Immature natural killer cell (primary cell): ENCODE measurements at regions not wholly inside any gene's neighbourhood (a gene's known extent, or its start where the extent isn't known, plus 50 kb on each side); places are given as distances from the start of the nearest gene placed in this dataset.

Source experiments
- DNase-seq, 3 donors: peaks; one replicate each; pipeline ENCODE4 v3.0.0; 2022; ENCODE audit warnings: mixed read lengths in 1 of 3
- H3K27ac Mint-ChIP-seq, 6 donors: one replicate each; pipeline ENCODE4 v1.8.0; 2020; ENCODE audit warnings: mixed read lengths in 6 of 6, mild to moderate bottlenecking in 5 of 6, inconsistent platforms in 4 of 6, moderate library complexity in 3 of 6
- H3K27me3 Mint-ChIP-seq, 3 donors: one replicate each; pipeline ENCODE4 v1.8.0; 2020 to 2021; ENCODE audit warnings: low read depth in 3 of 3, mild to moderate bottlenecking in 3 of 3, mixed read lengths in 3 of 3, moderate library complexity in 3 of 3, inconsistent platforms in 1 of 3
- H3K36me3 Mint-ChIP-seq, 3 donors: one replicate each; pipeline ENCODE4 v1.8.0; 2020; ENCODE audit warnings: mixed read lengths in 3 of 3, inconsistent platforms in 2 of 3, mild to moderate bottlenecking in 2 of 3
- H3K4me1 Mint-ChIP-seq, 2 donors: one replicate each; pipeline ENCODE4 v1.8.0; 2020; ENCODE audit warnings: inconsistent platforms in 2 of 2, mild to moderate bottlenecking in 2 of 2, mixed read lengths in 2 of 2, moderate library complexity in 1 of 2
- H3K4me3 Mint-ChIP-seq, 5 donors: one replicate each; pipeline ENCODE4 v1.8.0; 2020; ENCODE audit warnings: mild to moderate bottlenecking in 5 of 5, mixed read lengths in 5 of 5, inconsistent platforms in 3 of 5, moderate library complexity in 3 of 5
- H3K9me3 Mint-ChIP-seq, 6 donors: one replicate each; pipeline ENCODE4 v1.8.0; 2020; ENCODE audit warnings: mild to moderate bottlenecking in 6 of 6, mixed read lengths in 6 of 6, inconsistent platforms in 4 of 6, moderate library complexity in 3 of 6

DNA sequence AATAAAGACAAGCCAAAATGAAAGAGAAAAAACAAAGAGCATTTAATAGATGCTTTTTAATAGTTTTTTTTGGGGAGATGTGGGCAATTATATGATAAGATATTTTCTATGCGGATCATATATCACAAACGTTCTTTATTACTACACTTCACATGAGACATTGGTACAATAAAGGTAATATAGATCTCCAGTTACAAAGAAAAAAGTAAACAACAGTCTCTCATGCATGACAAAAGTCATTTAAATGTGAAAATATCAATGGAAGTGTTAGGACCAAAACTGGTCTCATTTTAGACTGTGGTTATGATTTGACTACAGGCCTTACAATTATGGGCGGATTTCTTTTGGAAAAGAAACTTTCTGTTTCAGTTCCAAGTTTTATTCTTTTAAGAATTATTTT lies 687.0 kb downstream of the ADGRL2 start:
- no peak for DNase-seq
- Mint-ChIP-seq H3K9me3 (peaks cover 2 to 40% (median 5%) of the 10 kb centered on the region in 6 donors), H3K27ac (no peak overlapping the region), H3K27me3 (peaks cover 0 to 2% (median 0%) of the 10 kb centered on the region in 3 donors), H3K4me3 (no peak overlapping the region), H3K4me1 (no peaks in the 10 kb centered on the region), H3K36me3 (no peaks in the 10 kb centered on the region)

GRCh38 chr1:82486969-82487368 lies 686.2 kb downstream of the ADGRL2 start:
- no peak overlapping the region for H3K27ac Mint-ChIP-seq
- H3K9me3 Mint-ChIP-seq = peaks cover 2 to 32% (median 4%) of the 10 kb centered on the region in 6 donors
- no peak overlapping the region for H3K4me3 Mint-ChIP-seq
- DNase-seq = no peak
- H3K27me3 Mint-ChIP-seq = no peaks in the 10 kb centered on the region
- no peaks in the 10 kb centered on the region for H3K36me3 Mint-ChIP-seq
- no peaks in the 10 kb centered on the region for H3K4me1 Mint-ChIP-seq

- H3K4me1 Mint-ChIP-seq = no peaks in the 10 kb centered on the region
- no peak overlapping the region for H3K27ac Mint-ChIP-seq
- H3K4me3 Mint-ChIP-seq = no peak overlapping the region
- no peak for DNase-seq
- peaks cover 2 to 32% (median 4%) of the 10 kb centered on the region in 6 donors for H3K9me3 Mint-ChIP-seq
- no peaks in the 10 kb centered on the region for H3K36me3 Mint-ChIP-seq
- no peaks in the 10 kb centered on the region for H3K27me3 Mint-ChIP-seq
These were observed 685.7 kb downstream of the ADGRL2 start for GRCh38 chr1:82486468-82486867.

DNA sequence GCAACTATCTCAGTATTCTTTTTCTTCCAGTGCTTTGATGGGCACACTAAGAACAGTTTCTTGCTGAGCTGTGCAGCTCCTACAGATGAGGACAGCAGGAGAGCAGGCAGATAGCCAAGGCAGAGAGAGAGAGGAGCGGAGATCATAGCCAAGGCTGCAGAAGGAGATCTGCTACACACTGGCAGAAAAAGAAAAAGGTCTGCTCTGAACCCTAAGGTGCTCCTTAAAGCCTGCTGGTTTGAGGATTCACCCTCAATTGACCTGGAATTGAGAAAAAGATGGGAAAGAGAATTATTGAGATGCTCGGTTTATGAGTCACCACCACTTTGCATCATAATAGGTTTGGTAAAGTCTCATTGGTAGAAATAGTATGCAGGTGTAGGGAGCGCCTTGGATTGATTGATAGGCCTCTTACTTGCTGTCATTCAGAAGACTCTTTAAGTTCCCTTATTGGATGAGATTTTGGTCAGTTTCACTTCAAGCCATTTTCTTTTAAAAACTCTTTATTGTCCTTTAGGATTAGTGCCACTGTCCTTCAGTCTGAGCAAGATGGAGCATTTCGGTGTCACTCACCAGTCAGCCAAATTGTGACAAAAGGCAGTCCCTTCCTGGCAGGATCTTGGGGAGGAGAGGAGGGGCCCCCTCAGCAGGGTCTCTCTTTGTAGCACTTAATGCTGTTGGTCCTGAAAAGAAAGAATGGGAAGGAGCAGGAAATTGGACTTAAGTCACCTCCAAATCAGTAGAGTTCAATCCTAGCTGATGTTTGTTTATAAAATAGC lies 685.0 kb downstream of the ADGRL2 start:
- Mint-ChIP-seq H3K36me3 (no peaks in the 10 kb centered on the region), H3K27ac (no peak overlapping the region), H3K4me1 (peaks cover 0 to 3% of the 10 kb centered on the region in 2 donors), H3K4me3 (no peak overlapping the region), H3K9me3 (peaks cover under 1 to 36% (median 7%) of the 10 kb centered on the region in 6 donors), H3K27me3 (no peaks in the 10 kb centered on the region)
- DNase-seq = no peak

DNA sequence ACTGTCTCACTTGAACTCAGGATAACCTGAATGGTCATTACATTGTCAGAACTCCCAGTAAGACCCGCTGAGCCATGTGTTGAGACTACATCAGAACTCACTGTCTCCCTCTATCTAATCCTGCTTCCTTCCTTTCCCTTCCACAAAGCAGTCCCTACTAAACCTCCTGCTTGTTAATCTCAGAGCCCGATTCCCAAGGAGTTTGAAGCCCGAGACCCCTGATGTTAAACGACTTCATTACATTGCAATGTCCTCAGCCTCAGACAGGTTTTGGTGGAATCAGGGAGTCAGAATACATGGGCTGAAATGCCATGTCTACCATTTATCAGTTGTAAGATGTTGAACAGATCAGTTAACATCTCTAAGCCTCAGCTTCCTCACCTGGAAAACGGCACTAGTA lies 682.4 kb downstream of the ADGRL2 start:
- Mint-ChIP-seq H3K4me3 (no peak overlapping the region), H3K36me3 (no peaks in the 10 kb centered on the region), H3K27me3 (no peaks in the 10 kb centered on the region), H3K4me1 (peaks cover 0 to 6% of the 10 kb centered on the region in 2 donors), H3K27ac (no peak overlapping the region), H3K9me3 (peaks cover 4 to 43% (median 10%) of the 10 kb centered on the region in 6 donors)
- no peak for DNase-seq

DNA sequence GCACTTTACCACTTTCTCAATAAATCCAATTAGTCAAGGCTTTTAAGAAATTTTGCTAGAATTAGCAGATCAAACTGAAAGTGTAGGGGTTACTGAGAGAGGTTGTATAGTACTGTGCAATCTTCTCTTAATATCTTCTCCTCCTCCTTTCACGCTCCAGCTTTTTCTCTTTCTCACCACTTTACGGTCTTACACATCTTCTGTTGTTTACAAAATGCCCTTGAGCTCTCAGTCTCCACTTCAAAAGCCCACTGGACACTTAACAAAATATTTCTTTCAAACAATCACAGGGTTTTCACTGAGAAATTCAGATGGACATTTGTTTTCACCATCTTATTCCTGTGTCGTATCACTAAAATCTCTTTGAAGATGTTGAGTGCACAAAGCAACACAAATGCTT lies 678.2 kb downstream of the ADGRL2 start:
- Mint-ChIP-seq H3K27me3 (peaks cover 0 to 2% (median 0%) of the 10 kb centered on the region in 3 donors), H3K27ac (no peak overlapping the region), H3K4me1 (peaks cover 0 to 6% of the 10 kb centered on the region in 2 donors), H3K4me3 (no peak overlapping the region), H3K36me3 (no peaks in the 10 kb centered on the region), H3K9me3 (peaks cover 6 to 27% (median 13%) of the 10 kb centered on the region in 6 donors)
- no peak for DNase-seq

- Mint-ChIP-seq H3K36me3 (no peaks in the 10 kb centered on the region), H3K27ac (no peak overlapping the region), H3K4me3 (no peak overlapping the region), H3K9me3 (peaks cover 6 to 27% (median 14%) of the 10 kb centered on the region in 6 donors), H3K4me1 (peaks cover 0 to 11% of the 10 kb centered on the region in 2 donors), H3K27me3 (peaks cover 0 to 4% (median 1%) of the 10 kb centered on the region in 3 donors)
- no peak for DNase-seq
These were observed 671.9 kb downstream of the ADGRL2 start for GRCh38 chr1:82472489-82473131.

- no peaks in the 10 kb centered on the region for H3K36me3 Mint-ChIP-seq
- no peak overlapping the region for H3K4me3 Mint-ChIP-seq
- no peak overlapping the region for H3K27ac Mint-ChIP-seq
- peaks cover 0 to 2% (median 0%) of the 10 kb centered on the region in 3 donors for H3K27me3 Mint-ChIP-seq
- peaks cover 2 to 28% (median 5%) of the 10 kb centered on the region in 6 donors for H3K9me3 Mint-ChIP-seq
- DNase-seq = no peak
- peaks cover 10 to 42% of the 10 kb centered on the region in 2 donors for H3K4me1 Mint-ChIP-seq
These were observed 666.2 kb downstream of the ADGRL2 start for GRCh38 chr1:82466891-82467290.

GRCh38 chr1:82466416-82466815 lies 665.7 kb downstream of the ADGRL2 start:
- H3K27ac Mint-ChIP-seq = no peak overlapping the region
- H3K4me3 Mint-ChIP-seq = no peak overlapping the region
- peaks cover 0 to 2% (median 0%) of the 10 kb centered on the region in 3 donors for H3K27me3 Mint-ChIP-seq
- H3K4me1 Mint-ChIP-seq = peaks cover 10 to 42% of the 10 kb centered on the region in 2 donors
- DNase-seq = no peak
- no peaks in the 10 kb centered on the region for H3K36me3 Mint-ChIP-seq
- peaks cover 2 to 28% (median 5%) of the 10 kb centered on the region in 6 donors for H3K9me3 Mint-ChIP-seq

DNA sequence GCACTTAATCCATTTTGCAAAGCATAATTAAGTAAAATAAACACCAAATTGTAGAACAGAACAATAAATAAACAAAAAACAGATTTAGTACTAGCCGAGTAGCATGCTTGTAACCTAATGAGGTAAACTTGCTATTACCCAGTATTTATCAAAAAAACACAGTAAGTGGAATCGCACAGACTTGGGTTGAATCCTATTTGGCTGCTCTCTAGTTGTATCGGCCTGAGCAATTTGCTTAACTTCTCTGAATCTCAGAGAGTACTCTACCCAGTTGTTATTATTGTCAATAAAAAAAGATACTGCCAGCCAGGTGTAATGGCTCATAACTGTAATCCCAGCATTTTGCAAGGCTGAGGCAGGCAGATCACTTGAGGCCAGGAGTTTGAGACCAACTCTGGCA lies 664.3 kb downstream of the ADGRL2 start:
- Mint-ChIP-seq H3K36me3 (no peaks in the 10 kb centered on the region), H3K4me3 (no peak overlapping the region), H3K27ac (no peak overlapping the region), H3K4me1 (peaks cover 10 to 35% of the 10 kb centered on the region in 2 donors), H3K27me3 (peaks cover 0 to 2% (median 2%) of the 10 kb centered on the region in 3 donors), H3K9me3 (peaks cover 0 to 29% (median 5%) of the 10 kb centered on the region in 6 donors)
- no peak for DNase-seq

DNA sequence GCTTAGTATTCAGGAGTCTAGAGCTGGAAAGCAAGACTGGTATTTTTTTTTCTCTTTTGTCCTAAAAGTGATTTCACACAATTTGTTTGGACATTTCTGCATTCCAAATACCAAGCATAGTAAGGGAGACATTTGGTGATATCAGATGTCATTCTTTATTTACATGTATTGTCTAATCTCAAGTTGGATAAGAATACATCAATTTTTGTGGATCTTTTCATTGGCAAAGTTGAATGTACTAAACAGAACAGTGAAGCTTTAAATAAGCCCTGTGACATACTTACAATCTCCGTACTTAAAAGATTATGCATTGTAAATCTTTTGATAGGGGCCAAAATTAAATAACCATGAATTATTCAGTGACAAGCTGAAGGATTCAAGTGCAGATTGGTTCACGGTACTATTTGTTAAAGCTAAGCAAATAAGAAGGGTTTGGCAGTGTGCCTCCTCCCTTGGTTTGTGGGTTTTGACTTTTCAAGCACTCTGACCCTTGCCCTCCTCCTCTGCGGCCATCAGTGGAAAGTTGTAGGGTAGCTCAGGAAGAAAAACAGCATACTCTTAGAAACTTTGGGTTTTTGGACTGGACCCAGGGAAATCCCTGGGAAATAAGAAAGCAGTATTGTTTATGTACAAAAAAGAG lies 663.7 kb downstream of the ADGRL2 start:
- Mint-ChIP-seq H3K9me3 (peaks cover 0 to 29% (median 5%) of the 10 kb centered on the region in 6 donors), H3K4me1 (peaks cover 10 to 30% of the 10 kb centered on the region in 2 donors), H3K4me3 (peak overlapping the region in 1 of 5 donors; percentile 30), H3K27me3 (peaks cover 0 to 2% (median 2%) of the 10 kb centered on the region in 3 donors), H3K27ac (peak overlapping the region in 2 of 6 donors; percentile 29 to 37), H3K36me3 (no peaks in the 10 kb centered on the region)
- DNase-seq = no peak

DNA sequence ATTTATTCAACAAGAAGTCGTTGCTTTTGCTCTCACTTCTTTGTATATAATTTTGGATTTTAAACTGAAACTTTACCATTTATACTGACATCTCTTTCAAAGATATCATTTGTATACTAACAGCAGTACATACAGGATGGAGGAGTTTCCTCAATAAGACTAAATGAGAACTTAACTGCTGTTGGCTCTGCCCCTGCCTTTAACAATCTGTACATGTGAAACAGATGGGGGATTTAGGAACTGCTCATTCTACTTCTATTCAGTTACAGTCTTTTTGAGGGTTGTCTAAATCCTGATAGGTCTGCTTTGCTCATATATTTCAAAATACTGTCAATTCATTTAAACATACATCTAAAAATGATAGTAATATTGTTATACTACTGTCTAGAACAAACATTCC lies 663.2 kb downstream of the ADGRL2 start:
- Mint-ChIP-seq H3K4me1 (peaks cover 10 to 30% of the 10 kb centered on the region in 2 donors), H3K27ac (no peak overlapping the region), H3K36me3 (no peaks in the 10 kb centered on the region), H3K9me3 (peaks cover 0 to 35% (median 5%) of the 10 kb centered on the region in 6 donors), H3K4me3 (no peak overlapping the region), H3K27me3 (peaks cover 0 to 2% (median 2%) of the 10 kb centered on the region in 3 donors)
- DNase-seq = no peak

DNA sequence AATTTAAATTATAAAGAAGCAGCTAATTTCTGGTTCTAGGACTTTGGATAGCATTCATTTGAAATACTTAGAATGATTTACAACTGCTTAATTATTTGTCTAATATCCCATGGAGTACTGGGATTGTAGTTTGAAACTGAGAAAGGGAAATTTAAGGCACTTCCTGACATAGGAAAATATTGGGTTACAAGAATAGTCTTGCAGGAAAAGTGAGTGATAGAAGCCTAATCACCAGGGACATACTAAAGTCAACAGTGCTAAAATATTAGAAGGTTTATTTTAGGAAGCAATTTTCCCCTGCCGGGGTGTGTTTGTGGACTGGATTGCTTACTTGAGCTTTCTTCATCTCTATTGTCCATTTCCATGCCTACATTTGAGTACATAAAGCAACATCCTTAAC lies 661.6 kb downstream of the ADGRL2 start:
- Mint-ChIP-seq H3K36me3 (no peaks in the 10 kb centered on the region), H3K9me3 (peaks cover 0 to 26% (median 6%) of the 10 kb centered on the region in 6 donors), H3K27me3 (peaks cover 0 to 2% (median 0%) of the 10 kb centered on the region in 3 donors), H3K4me1 (peaks cover 10 to 30% of the 10 kb centered on the region in 2 donors), H3K27ac (no peak overlapping the region), H3K4me3 (no peak overlapping the region)
- no peak for DNase-seq

GRCh38 chr1:82455342-82455741 lies 654.6 kb downstream of the ADGRL2 start:
- Mint-ChIP-seq H3K4me3 (peak overlapping the region in 4 of 5 donors; percentile 28 to 61 (median 48)), H3K27me3 (peaks cover 0 to 3% (median 0%) of the 10 kb centered on the region in 3 donors), H3K27ac (peak overlapping the region in 1 of 6 donors; percentile 44), H3K9me3 (peaks cover 4 to 44% (median 18%) of the 10 kb centered on the region in 6 donors), H3K36me3 (peaks cover 0 to 10% (median 0%) of the 10 kb centered on the region in 3 donors), H3K4me1 (peaks cover 25 to 39% of the 10 kb centered on the region in 2 donors)
- DNase-seq = peak in 2 of 3 donors; percentile 20
